ENCODE measurements at regions not wholly inside any gene's neighbourhood (a gene's known extent, or its start where the extent isn't known, plus 50 kb on each side); places are given as distances from the start of the nearest gene placed in this dataset.

- DNase-seq (ENCODE audit: low read depth in 2 of 3, low spot score in 1 of 3), result no peak
Observed at GRCh38 chr5:110343616-110344015, 382.9 kb downstream of the TMEM232 start.

GRCh38 chr5:110345623-110346022 lies 380.8 kb downstream of the TMEM232 start:
- no peak for DNase-seq (ENCODE audit: low read depth in 2 of 3, low spot score in 1 of 3)

GRCh38 chr5:110346893-110347358 lies 379.5 kb downstream of the TMEM232 start:
- DNase-seq (ENCODE audit: low read depth in 2 of 3, low spot score in 1 of 3), result no peak

GRCh38 chr5:110347781-110348180 lies 378.7 kb downstream of the TMEM232 start:
- no peak for DNase-seq (ENCODE audit: low read depth in 2 of 3, low spot score in 1 of 3)

GRCh38 chr5:110351430-110351829 lies 375.0 kb downstream of the TMEM232 start:
- no peak for DNase-seq (ENCODE audit: low read depth in 2 of 3, low spot score in 1 of 3)

GRCh38 chr5:110354311-110354710 lies 372.2 kb downstream of the TMEM232 start:
- DNase-seq (ENCODE audit: low read depth in 2 of 3, low spot score in 1 of 3), result no peak

- DNase-seq (ENCODE audit: low read depth in 2 of 3, low spot score in 1 of 3), result no peak
Observed at GRCh38 chr5:110354915-110355644, 371.4 kb downstream of the TMEM232 start.

- no peak for DNase-seq (ENCODE audit: low read depth in 2 of 3, low spot score in 1 of 3)
Observed at GRCh38 chr5:110356677-110357076, 369.8 kb downstream of the TMEM232 start.

GRCh38 chr5:110359221-110359620 lies 367.2 kb downstream of the TMEM232 start:
- DNase-seq (ENCODE audit: low read depth in 2 of 3, low spot score in 1 of 3), result no peak

- DNase-seq (ENCODE audit: low read depth in 2 of 3, low spot score in 1 of 3), result no peak
Observed at GRCh38 chr5:110361471-110361870, 365.0 kb downstream of the TMEM232 start.

GRCh38 chr5:110362261-110362660 lies 364.2 kb downstream of the TMEM232 start:
- DNase-seq (ENCODE audit: low read depth in 2 of 3, low spot score in 1 of 3), result no peak

GRCh38 chr5:110366716-110367115 lies 359.8 kb downstream of the TMEM232 start:
- DNase-seq (ENCODE audit: low read depth in 2 of 3, low spot score in 1 of 3), result no peak

All from stimulated activated CD4-positive, alpha-beta T cell treated with anti-CD3 and anti-CD28 coated beads, Interleukin-12 subunit alpha, Interleukin-12 subunit beta, amount 100 ng/mL, for 48 hours (primary cell).